Ramos (cell line): ENCODE measurements at regions not wholly inside any gene's neighbourhood (a gene's known extent, or its start where the extent isn't known, plus 50 kb on each side); places are given as distances from the start of the nearest gene placed in this dataset.
"Not testable (repeated sequence)": the region's sequence is repeated elsewhere in the genome, so short reads cannot be mapped to it uniquely, and the experiment has no call there.

Experiments used
- in situ Hi-C: fragments of 300-500 bp; cut with MboI; formaldehyde crosslinking; loops from one replicate; pipeline ENCODE4 v1.14.3; 2022; ENCODE audit warnings: low sequenced_read_pairs; ENCODE audit not compliant: unreplicated experiment

GRCh38 chr4:183812567-183812966, 92.5 kb upstream of the STOX2 start:
- in situ Hi-C loops: no loop called here

- in situ Hi-C loops: no loop called here
Observed at GRCh38 chr4:183814461-183814860, 90.6 kb upstream of the STOX2 start.

- in situ Hi-C loops: no loop called here
Observed at GRCh38 chr4:183816077-183816476, 89.0 kb upstream of the STOX2 start.

- in situ Hi-C loops: no loop called here
Observed at GRCh38 chr4:183816882-183817509, 88.1 kb upstream of the STOX2 start.

GRCh38 chr4:183818591-183818990, 86.5 kb upstream of the STOX2 start:
- in situ Hi-C loops: not testable (repeated sequence)

DNA sequence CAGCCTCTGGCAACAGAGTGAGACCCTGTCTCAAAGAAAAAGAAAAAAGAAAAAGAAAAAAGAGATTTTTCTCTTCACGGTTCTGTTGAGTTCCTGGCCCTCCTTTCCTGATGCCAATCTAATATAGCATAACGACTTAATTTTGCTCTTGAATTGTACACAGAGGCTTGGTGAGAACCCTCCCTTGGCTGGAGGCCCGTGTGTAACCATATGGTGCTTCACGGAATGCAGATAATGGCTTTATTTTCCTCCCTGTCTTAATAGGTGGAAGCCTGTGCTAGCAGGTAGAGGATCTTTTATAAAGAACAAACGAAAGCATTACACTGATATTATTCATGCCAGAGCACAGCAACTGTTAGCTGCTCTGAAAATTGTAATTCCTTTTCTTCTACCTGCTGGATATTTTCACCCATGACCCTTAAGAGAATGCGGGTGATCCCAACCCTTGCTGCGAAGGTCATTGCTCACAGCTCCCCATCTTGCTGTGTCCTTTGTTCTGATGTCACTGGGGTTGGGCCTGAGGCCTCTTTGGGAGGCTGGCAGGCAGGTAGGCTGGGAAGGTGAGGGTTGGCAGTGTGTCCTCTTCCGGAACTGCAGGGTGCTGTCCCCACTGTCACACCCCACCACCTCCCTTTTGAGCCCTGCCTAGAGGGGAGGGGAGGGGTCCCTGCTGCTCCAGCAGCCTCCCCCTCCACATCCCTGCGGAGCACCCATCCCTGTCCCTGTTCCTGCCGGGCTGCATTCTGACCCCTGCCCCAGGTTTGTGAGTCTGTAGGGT, 83.8 kb upstream of the STOX2 start:
- in situ Hi-C loops: no loop called here

- in situ Hi-C loops: no loop called here
Observed at GRCh38 chr4:183823434-183823833, 81.7 kb upstream of the STOX2 start.

- in situ Hi-C loops: no loop called here
Observed at GRCh38 chr4:183825346-183825745, 79.8 kb upstream of the STOX2 start.

- in situ Hi-C loops: no loop called here
Observed at GRCh38 chr4:183826461-183826860, 78.6 kb upstream of the STOX2 start.

GRCh38 chr4:183828125-183828524, 77.0 kb upstream of the STOX2 start:
- in situ Hi-C loops: no loop called here

DNA sequence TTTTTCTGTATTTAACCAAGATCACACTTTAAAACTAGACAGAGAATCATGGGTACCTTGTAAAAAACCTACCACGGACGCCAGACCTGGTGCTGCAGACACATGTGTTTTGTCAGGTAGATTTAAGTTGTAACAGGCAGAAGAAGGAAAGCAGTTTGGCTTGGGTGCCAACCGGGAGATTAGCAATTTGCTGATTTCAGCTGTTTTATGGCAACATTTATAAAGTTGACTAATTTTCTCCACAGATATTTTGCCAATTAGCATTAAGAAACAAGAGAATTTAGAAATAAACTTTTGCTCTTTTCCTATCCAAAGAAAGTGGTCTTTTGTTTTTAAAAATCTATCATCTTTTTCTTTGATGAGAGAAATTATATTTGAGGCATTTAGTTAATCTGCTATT, 76.3 kb upstream of the STOX2 start:
- in situ Hi-C loops: no loop called here

- in situ Hi-C loops: loop anchor here (5.0 kb wide), 1 partner anchor 272 kb away; no protein-coding TSS in a partner anchor
Observed at GRCh38 chr4:183830438-183830985, 74.6 kb upstream of the STOX2 start.

GRCh38 chr4:183831026-183831446, 74.1 kb upstream of the STOX2 start:
- in situ Hi-C loops: loop anchor here (5.0 kb wide), 1 partner anchor 271 kb away; no protein-coding TSS in a partner anchor

- in situ Hi-C loops: loop anchor here (5.0 kb wide), 1 partner anchor 271 kb away; no protein-coding TSS in a partner anchor
Observed at GRCh38 chr4:183831683-183832082, 73.4 kb upstream of the STOX2 start.

- in situ Hi-C loops: loop anchor here (5.0 kb wide), 1 partner anchor 269 kb away; no protein-coding TSS in a partner anchor
Observed at GRCh38 chr4:183832776-183833450, 72.2 kb upstream of the STOX2 start.

- in situ Hi-C loops: loop anchor here (5.0 kb wide), 1 partner anchor 268 kb away; no protein-coding TSS in a partner anchor
Observed at GRCh38 chr4:183834252-183834651, 70.9 kb upstream of the STOX2 start.

DNA sequence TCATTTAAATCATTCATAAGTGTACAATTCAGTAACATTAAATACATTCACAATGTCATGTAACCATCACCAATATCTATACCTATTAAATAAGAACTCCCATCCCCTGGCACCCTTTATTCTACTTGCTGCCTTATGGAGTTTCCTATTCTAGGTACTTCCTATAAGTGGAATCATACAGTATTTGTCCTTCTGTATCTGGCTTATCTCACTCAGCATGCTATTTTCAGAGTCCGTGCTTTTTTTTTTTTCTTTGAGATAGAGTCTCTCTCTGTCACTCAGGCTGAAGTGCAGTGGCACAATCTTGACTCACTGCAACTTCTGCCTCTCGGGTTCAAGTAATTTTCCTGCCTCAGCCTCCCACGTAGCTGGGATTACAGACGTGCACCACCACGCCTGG, 67.9 kb upstream of the STOX2 start:
- in situ Hi-C loops: no loop called here

DNA sequence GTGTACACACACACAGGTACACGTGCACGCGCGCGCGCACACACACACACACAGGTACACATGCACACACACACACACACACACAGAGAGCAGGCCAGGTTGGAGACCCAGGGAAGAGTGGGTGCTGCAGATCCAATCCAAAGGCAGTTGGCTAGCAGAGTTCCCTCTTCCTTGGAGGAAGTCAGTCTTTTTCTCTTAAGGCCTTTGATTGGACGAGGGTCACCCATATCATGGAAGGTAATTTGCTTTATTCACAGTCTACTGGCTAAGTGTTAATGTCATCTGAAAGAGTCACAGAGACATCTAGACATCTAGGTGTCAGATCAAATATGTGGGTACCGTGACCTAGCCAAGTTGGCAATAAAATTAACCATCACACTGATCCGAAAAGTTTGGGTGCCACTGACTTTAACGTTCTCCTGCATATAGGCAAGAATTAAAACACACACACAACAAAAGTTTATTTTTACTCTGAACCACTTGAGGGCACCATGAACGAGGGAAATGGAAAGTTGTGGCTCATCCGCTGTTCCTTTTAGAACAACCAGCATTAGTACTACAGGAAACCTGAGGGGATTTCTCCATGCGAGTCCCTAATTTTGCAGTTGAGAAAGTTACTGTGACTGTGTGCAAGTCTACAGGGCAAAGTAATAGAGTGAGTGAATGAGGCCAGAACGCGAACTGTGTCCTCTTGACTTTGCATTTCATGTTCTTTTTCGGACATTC, 66.0 kb upstream of the STOX2 start:
- in situ Hi-C loops: no loop called here

- in situ Hi-C loops: no loop called here
Observed at GRCh38 chr4:183840311-183840710, 64.8 kb upstream of the STOX2 start.

- in situ Hi-C loops: no loop called here
Observed at GRCh38 chr4:183841001-183841400, 64.1 kb upstream of the STOX2 start.
